Epidermal melanocyte (primary cell): ENCODE measurements at regions not wholly inside any gene's neighbourhood (a gene's known extent, or its start where the extent isn't known, plus 50 kb on each side); places are given as distances from the start of the nearest gene placed in this dataset.

ENCODE experiments used
- DNase-seq: peaks from one replicate; pipeline ENCODE4 v3.0.0; 2011; ENCODE audit warnings: low spot score; ENCODE audit not compliant: insufficient read length

- no peak for DNase-seq
Observed at GRCh38 chr16:62963846-62964245, 927.6 kb upstream of the CDH8 start.

GRCh38 chr16:62955033-62955349, 918.8 kb upstream of the CDH8 start:
- no peak for DNase-seq

- no peak for DNase-seq
Observed at GRCh38 chr16:62954144-62955032, 918.1 kb upstream of the CDH8 start.

GRCh38 chr16:62950351-62950750, 914.1 kb upstream of the CDH8 start:
- no peak for DNase-seq

- no peak for DNase-seq
Observed at GRCh38 chr16:62940569-62940968, 904.3 kb upstream of the CDH8 start.

GRCh38 chr16:62939687-62940086, 903.4 kb upstream of the CDH8 start:
- DNase-seq = no peak

GRCh38 chr16:62933929-62934328, 897.7 kb upstream of the CDH8 start:
- no peak for DNase-seq

- DNase-seq = no peak
Observed at GRCh38 chr16:62929593-62929992, 893.4 kb upstream of the CDH8 start.

- DNase-seq = no peak
Observed at GRCh38 chr16:62927122-62927521, 890.9 kb upstream of the CDH8 start.

- DNase-seq = no peak
Observed at GRCh38 chr16:62926121-62926801, 890.0 kb upstream of the CDH8 start.

- no peak for DNase-seq
Observed at GRCh38 chr16:62921904-62922303, 885.7 kb upstream of the CDH8 start.

- no peak for DNase-seq
Observed at GRCh38 chr16:62913924-62914323, 877.7 kb upstream of the CDH8 start.

GRCh38 chr16:62913333-62913732, 877.1 kb upstream of the CDH8 start:
- no peak for DNase-seq

GRCh38 chr16:62909597-62909996, 873.4 kb upstream of the CDH8 start:
- DNase-seq = no peak

GRCh38 chr16:62907562-62907961, 871.3 kb upstream of the CDH8 start:
- no peak for DNase-seq

GRCh38 chr16:62903961-62904502, 867.8 kb upstream of the CDH8 start:
- no peak for DNase-seq

GRCh38 chr16:62899737-62900136, 863.5 kb upstream of the CDH8 start:
- no peak for DNase-seq

- no peak for DNase-seq
Observed at GRCh38 chr16:62889097-62889496, 852.9 kb upstream of the CDH8 start.

- DNase-seq = no peak
Observed at GRCh38 chr16:62883509-62883908, 847.3 kb upstream of the CDH8 start.

GRCh38 chr16:62882552-62883221, 846.4 kb upstream of the CDH8 start:
- no peak for DNase-seq

GRCh38 chr16:62876133-62876532, 839.9 kb upstream of the CDH8 start:
- no peak for DNase-seq

- no peak for DNase-seq
Observed at GRCh38 chr16:62872339-62872738, 836.1 kb upstream of the CDH8 start.
